Karpas-422 (cell line): ENCODE measurements at regions not wholly inside any gene's neighbourhood (a gene's known extent, or its start where the extent isn't known, plus 50 kb on each side); places are given as distances from the start of the nearest gene placed in this dataset.
"Not testable (repeated sequence)": the region's sequence is repeated elsewhere in the genome, so short reads cannot be mapped to it uniquely, and the experiment has no call there.

Source experiments
- DNase-seq: peaks from one replicate; pipeline ENCODE4 v3.0.0-alpha.2; 2015
- H2AFZ ChIP-seq: fragments of 200-600 bp; sonication (generic); 2 replicates; pipeline ENCODE4 v1.6.1; 2014; ENCODE audit warnings: antibody characterized with exemption, low read length, mixed read lengths
- H3K27ac ChIP-seq: fragments of 200-600 bp; sonication (generic); 2 replicates; pipeline ENCODE4 v1.5.1; 2014; ENCODE audit warnings: mild to moderate bottlenecking, low read length, moderate library complexity
- H3K27me3 ChIP-seq: fragments of 200-600 bp; sonication (generic); 2 replicates; pipeline ENCODE4 v1.6.1; 2014; ENCODE audit warnings: low read length, mixed read lengths
- H3K36me3 ChIP-seq: fragments of 200-600 bp; sonication (generic); 2 replicates; pipeline ENCODE4 v1.6.1; 2014; ENCODE audit warnings: low read length, mixed read lengths; ENCODE audit not compliant: insufficient read depth
- H3K4me1 ChIP-seq: fragments of 200-600 bp; sonication (generic); 2 replicates; pipeline ENCODE4 v1.6.1; 2014; ENCODE audit warnings: mild to moderate bottlenecking, low read length, mixed read lengths
- H3K4me2 ChIP-seq: fragments of 200-600 bp; sonication (generic); 2 replicates; pipeline ENCODE4 v1.6.1; 2014; ENCODE audit warnings: low read length, low read depth, mild to moderate bottlenecking; ENCODE audit not compliant: poor library complexity, severe bottlenecking
- H3K4me3 ChIP-seq: fragments of 200-600 bp; sonication (generic); 2 replicates; pipeline ENCODE4 v1.5.1; 2014; ENCODE audit warnings: mild to moderate bottlenecking, antibody characterized with exemption, low read length, mixed read lengths
- H3K79me2 ChIP-seq: fragments of 200-600 bp; sonication (generic); 2 replicates; pipeline ENCODE4 v1.6.1; 2014; ENCODE audit warnings: mild to moderate bottlenecking, low read length, mixed read lengths
- H3K9ac ChIP-seq: fragments of 200-600 bp; sonication (generic); 2 replicates; pipeline ENCODE4 v1.6.0; 2014; ENCODE audit warnings: low read length
- H3K9me2 ChIP-seq: fragments of 200-600 bp; sonication (generic), shearing (Covaris generic); replicated peaks from 2 replicates; pipeline ENCODE4 v1.6.0; 2014; ENCODE audit warnings: mild to moderate bottlenecking, low read length, moderate library complexity; ENCODE audit not compliant: insufficient read depth
- H3K9me3 ChIP-seq: fragments of 300-700, 200-600 bp; sonication (generic); 2 replicates; pipeline ENCODE4 v1.6.1; 2014; ENCODE audit warnings: low read length, mixed read lengths
- H4K20me1 ChIP-seq: fragments of 200-600 bp; sonication (generic); 2 replicates; pipeline ENCODE4 v1.6.1; 2014; ENCODE audit warnings: mild to moderate bottlenecking, antibody characterized with exemption, low read length, low read depth; ENCODE audit not compliant: insufficient read depth

DNA sequence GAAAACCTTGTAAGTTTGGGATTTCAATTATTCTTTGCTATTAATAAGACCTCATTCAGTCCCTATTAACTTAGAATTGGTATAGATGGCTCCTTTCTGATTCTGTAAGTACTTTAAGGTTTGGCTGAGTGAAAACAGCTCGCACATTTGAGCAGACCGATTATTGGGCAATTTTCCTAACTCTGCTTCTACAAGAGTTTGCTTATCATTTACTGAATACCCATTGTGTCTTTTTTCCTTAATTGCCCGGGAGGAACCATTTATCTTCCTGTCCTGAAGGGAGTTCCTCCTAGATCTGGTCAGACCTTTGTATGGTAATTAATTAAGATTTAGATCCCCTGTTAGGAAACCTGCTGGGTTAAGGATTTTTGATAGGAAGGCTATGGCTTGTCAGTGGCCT lies 92.8 kb downstream of the EBLN2 start:
- not testable (repeated sequence) for H2AFZ ChIP-seq, H3K79me2 ChIP-seq, H3K27ac ChIP-seq, H3K9me2 ChIP-seq, H3K27me3 ChIP-seq, H3K36me3 ChIP-seq, H4K20me1 ChIP-seq, H3K9me3 ChIP-seq, H3K4me2 ChIP-seq, H3K4me1 ChIP-seq, H3K4me3 ChIP-seq, DNase-seq, H3K9ac ChIP-seq

- not testable (repeated sequence) for H3K9ac ChIP-seq, H3K4me3 ChIP-seq, H3K4me2 ChIP-seq, H3K9me2 ChIP-seq, DNase-seq, H3K27ac ChIP-seq, H3K36me3 ChIP-seq, H3K4me1 ChIP-seq, H3K79me2 ChIP-seq, H2AFZ ChIP-seq, H4K20me1 ChIP-seq, H3K9me3 ChIP-seq, H3K27me3 ChIP-seq
These were observed 94.0 kb downstream of the EBLN2 start for GRCh38 chr3:73155441-73155840.

DNA sequence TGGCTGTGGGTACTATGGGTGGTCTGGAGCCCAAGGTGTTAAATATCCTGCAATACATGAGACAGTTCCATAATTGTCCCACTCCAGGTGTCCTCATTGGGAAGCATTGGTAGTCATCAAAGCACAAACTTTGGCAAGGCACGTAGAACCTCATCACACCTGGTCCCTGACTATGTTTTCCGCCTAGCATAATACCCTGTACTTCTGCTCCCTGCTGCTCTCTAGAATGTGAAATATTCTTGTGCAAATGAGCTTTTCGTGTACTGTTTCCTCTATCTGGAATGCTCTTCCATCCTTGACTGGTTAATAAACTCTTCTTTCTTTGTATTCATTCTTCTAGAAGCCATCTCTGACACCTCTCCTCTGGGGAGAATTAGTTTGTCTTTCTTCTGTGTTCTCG lies 103.2 kb downstream of the EBLN2 start:
- DNase-seq: no peak
- no peaks in the 10 kb centered on the region for H3K79me2 ChIP-seq
- no peaks in the 10 kb centered on the region for H3K9me3 ChIP-seq
- no peak overlapping the region for H3K27ac ChIP-seq
- no peak overlapping the region for H2AFZ ChIP-seq
- H3K9me2 ChIP-seq: no peaks in the 10 kb centered on the region
- no peaks in the 10 kb centered on the region for H4K20me1 ChIP-seq
- no peaks in the 10 kb centered on the region for H3K36me3 ChIP-seq
- no peak overlapping the region for H3K4me3 ChIP-seq
- no peak overlapping the region for H3K9ac ChIP-seq
- no peak overlapping the region for H3K4me2 ChIP-seq
- H3K27me3 ChIP-seq: no peaks in the 10 kb centered on the region
- no peaks in the 10 kb centered on the region for H3K4me1 ChIP-seq

GRCh38 chr3:73175698-73176097 lies 114.2 kb downstream of the EBLN2 start:
- Histone ChIP-seq H3K9me2 (no peaks in the 10 kb centered on the region), H3K79me2 (no peaks in the 10 kb centered on the region), H3K9me3 (no peaks in the 10 kb centered on the region), H3K9ac (no peak overlapping the region), H3K4me2 (no peak overlapping the region), H3K27me3 (no peaks in the 10 kb centered on the region), H4K20me1 (no peaks in the 10 kb centered on the region), H3K4me1 (no peaks in the 10 kb centered on the region), H3K36me3 (no peaks in the 10 kb centered on the region), H3K27ac (no peak overlapping the region), H3K4me3 (no peak overlapping the region), H2AFZ (no peak overlapping the region)
- no peak for DNase-seq

GRCh38 chr3:73176941-73177340 lies 115.5 kb downstream of the EBLN2 start:
- H3K9ac ChIP-seq: no peak overlapping the region
- H3K9me3 ChIP-seq: no peaks in the 10 kb centered on the region
- H2AFZ ChIP-seq: no peak overlapping the region
- no peak overlapping the region for H3K4me3 ChIP-seq
- no peak for DNase-seq
- no peaks in the 10 kb centered on the region for H3K9me2 ChIP-seq
- no peaks in the 10 kb centered on the region for H3K27me3 ChIP-seq
- no peaks in the 10 kb centered on the region for H4K20me1 ChIP-seq
- no peak overlapping the region for H3K27ac ChIP-seq
- no peaks in the 10 kb centered on the region for H3K4me1 ChIP-seq
- H3K79me2 ChIP-seq: no peaks in the 10 kb centered on the region
- H3K4me2 ChIP-seq: no peak overlapping the region
- no peaks in the 10 kb centered on the region for H3K36me3 ChIP-seq

DNA sequence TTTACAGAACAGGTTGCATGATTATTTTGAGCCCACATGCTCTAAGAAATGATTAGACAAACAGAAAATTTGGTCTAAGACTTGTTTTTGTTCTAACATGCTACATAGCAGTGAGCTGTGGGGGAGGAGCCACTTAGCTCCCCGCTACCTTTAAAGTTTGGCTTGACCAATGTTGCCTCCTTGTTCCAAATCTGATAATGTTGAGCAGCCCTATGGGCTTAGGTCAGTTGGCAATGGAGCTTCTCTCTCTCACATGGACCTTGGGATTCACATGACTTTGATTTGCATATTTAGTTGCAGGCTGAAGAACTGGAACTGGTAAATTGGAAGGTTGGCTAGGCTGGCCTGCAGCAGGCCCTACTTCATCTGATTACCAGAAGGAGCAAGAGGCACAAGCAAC lies 116.4 kb downstream of the EBLN2 start:
- Histone ChIP-seq H3K4me1 (no peaks in the 10 kb centered on the region), H3K4me3 (no peak overlapping the region), H3K36me3 (no peaks in the 10 kb centered on the region), H3K9me2 (no peaks in the 10 kb centered on the region), H3K9ac (no peak overlapping the region), H3K79me2 (no peaks in the 10 kb centered on the region), H4K20me1 (no peaks in the 10 kb centered on the region), H3K4me2 (no peak overlapping the region), H3K27me3 (no peaks in the 10 kb centered on the region), H3K27ac (no peak overlapping the region), H3K9me3 (no peaks in the 10 kb centered on the region), H2AFZ (no peak overlapping the region)
- no peak for DNase-seq

DNA sequence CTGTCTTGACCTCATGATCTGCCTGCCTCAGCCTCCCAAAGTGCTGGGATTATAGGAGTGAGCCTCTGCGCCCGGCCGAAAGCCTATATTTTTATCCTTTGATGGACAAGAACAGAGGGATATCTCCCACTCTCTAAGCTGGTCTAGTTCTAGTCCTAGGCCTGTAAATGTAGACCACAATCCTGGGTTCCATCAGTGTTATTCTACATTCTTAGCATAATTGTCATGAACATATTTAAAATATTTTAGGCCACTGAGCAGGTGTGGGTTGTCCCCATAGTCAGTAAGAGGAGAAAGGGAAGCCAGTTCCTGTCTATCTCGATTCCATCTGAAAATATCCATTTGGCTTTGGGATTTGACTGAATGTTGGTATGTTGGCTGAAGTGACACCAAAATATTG lies 118.1 kb downstream of the EBLN2 start:
- H3K4me3 ChIP-seq: no peak overlapping the region
- H4K20me1 ChIP-seq: no peaks in the 10 kb centered on the region
- no peak overlapping the region for H3K9ac ChIP-seq
- H3K27me3 ChIP-seq: no peaks in the 10 kb centered on the region
- H3K4me2 ChIP-seq: no peak overlapping the region
- no peak overlapping the region for H2AFZ ChIP-seq
- H3K79me2 ChIP-seq: no peaks in the 10 kb centered on the region
- no peaks in the 10 kb centered on the region for H3K9me2 ChIP-seq
- H3K4me1 ChIP-seq: no peaks in the 10 kb centered on the region
- no peak for DNase-seq
- no peaks in the 10 kb centered on the region for H3K36me3 ChIP-seq
- no peak overlapping the region for H3K27ac ChIP-seq
- H3K9me3 ChIP-seq: no peaks in the 10 kb centered on the region

- Histone ChIP-seq H3K4me3 (no peak overlapping the region), H3K9ac (no peak overlapping the region), H3K79me2 (no peaks in the 10 kb centered on the region), H3K36me3 (no peaks in the 10 kb centered on the region), H4K20me1 (no peaks in the 10 kb centered on the region), H3K9me3 (no peaks in the 10 kb centered on the region), H3K4me2 (no peak overlapping the region), H2AFZ (no peak overlapping the region), H3K4me1 (no peaks in the 10 kb centered on the region), H3K27me3 (no peaks in the 10 kb centered on the region), H3K27ac (no peak overlapping the region), H3K9me2 (no peaks in the 10 kb centered on the region)
- DNase-seq: no peak
These were observed 125.3 kb downstream of the EBLN2 start for GRCh38 chr3:73186741-73187140.

DNA sequence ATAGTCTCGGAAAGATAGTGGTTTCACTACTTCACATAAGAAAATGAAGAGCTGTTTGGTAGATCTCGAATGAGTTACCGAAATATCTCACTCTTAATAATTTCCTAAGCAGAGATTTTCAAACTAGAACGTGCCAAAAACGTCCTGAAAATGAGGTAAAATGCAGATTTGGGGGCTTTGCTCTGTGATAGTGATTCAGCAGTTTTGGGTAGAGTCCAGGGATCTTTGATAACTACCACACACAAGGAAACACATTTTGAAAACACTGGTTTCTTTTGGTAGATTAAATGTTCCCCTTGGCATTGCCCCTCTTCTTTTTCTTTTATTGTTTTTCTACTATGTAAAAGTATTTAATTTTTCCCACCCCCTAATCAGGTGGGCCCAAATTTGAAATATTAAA lies 125.9 kb downstream of the EBLN2 start:
- Histone ChIP-seq H3K79me2 (no peaks in the 10 kb centered on the region), H2AFZ (no peak overlapping the region), H3K9me3 (no peaks in the 10 kb centered on the region), H3K27ac (no peak overlapping the region), H4K20me1 (no peaks in the 10 kb centered on the region), H3K27me3 (no peaks in the 10 kb centered on the region), H3K36me3 (no peaks in the 10 kb centered on the region), H3K9ac (no peak overlapping the region), H3K9me2 (no peaks in the 10 kb centered on the region), H3K4me3 (no peak overlapping the region), H3K4me2 (no peak overlapping the region), H3K4me1 (no peaks in the 10 kb centered on the region)
- no peak for DNase-seq
